AG09319 (cell line): ENCODE measurements at regions not wholly inside any gene's neighbourhood (a gene's known extent, or its start where the extent isn't known, plus 50 kb on each side); places are given as distances from the start of the nearest gene placed in this dataset.

ENCODE experiments used
- DNase-seq: peaks from one replicate; pipeline ENCODE4 v3.0.0-alpha.2; 2010; ENCODE audit warnings: low read depth; ENCODE audit errors: extremely low read depth
- CTCF ChIP-seq: IDR thresholded peaks from 2 replicates; pipeline ENCODE4 v1.5.1; 2011; ENCODE audit warnings: low read depth, mild to moderate bottlenecking, inconsistent platforms, low read length, moderate library complexity

GRCh38 chr11:116452461-116452860 lies 320.3 kb downstream of the BUD13 start:
- no peak for TF ChIP-seq CTCF
- no peak for DNase-seq

DNA sequence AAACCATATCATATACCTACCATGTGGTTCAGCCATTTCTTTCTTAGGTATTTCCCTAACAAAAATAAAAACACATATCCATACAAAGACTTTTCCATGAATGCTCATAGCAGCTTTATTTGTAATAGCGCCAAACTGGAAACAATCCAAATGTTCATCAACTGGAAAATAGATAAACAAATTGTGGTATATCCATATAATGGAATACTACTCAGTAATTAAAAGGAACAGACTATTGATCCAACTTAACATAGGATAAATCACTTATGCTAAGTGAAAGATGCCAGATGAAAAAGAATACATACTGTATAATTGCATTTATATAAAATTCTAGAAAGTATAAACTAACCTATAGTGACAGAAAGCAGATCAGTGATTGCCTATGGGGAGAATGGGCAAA lies 323.3 kb downstream of the BUD13 start:
- TF ChIP-seq CTCF: no peak
- DNase-seq: no peak

- no peak for TF ChIP-seq CTCF
- no peak for DNase-seq
These were observed 326.5 kb downstream of the BUD13 start for GRCh38 chr11:116446048-116446941.

GRCh38 chr11:116445108-116446047 lies 327.4 kb downstream of the BUD13 start:
- TF ChIP-seq CTCF: no peak
- DNase-seq: no peak

GRCh38 chr11:116442238-116442752 lies 330.5 kb downstream of the BUD13 start:
- no peak for DNase-seq
- TF ChIP-seq CTCF: no peak

DNA sequence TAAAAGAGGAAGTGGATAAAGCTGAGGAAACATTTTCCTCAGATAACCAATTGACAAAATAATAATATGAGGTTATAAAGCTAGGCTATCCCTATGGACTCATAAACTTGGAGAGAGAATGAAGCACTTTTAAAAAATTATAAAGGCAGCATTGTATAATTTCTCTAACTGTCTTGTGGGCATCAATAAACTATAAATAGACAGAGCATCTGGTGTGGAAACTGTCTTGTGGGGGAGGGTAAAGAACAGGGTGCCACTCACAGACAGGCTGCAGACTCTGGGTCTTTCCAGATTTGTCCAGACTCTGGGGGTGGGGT lies 333.5 kb downstream of the BUD13 start:
- TF ChIP-seq CTCF: no peak
- no peak for DNase-seq
